Fibroblast of the aortic adventitia (primary cell): ENCODE measurements at regions not wholly inside any gene's neighbourhood (a gene's known extent, or its start where the extent isn't known, plus 50 kb on each side); places are given as distances from the start of the nearest gene placed in this dataset.

Experiments
- DNase-seq: peaks from one replicate; pipeline ENCODE4 v3.0.0-alpha.2; 2010; ENCODE audit warnings: low read depth
- H3K4me3 ChIP-seq: 2 replicates; pipeline ENCODE4 v1.5.1; 2011; ENCODE audit warnings: low read depth, mild to moderate bottlenecking, control low read depth, low read length, moderate library complexity
- TF ChIP-seq, protein P1 (sequence below): IDR thresholded peaks from 2 replicates; pipeline ENCODE4 v1.5.1; 2011; ENCODE audit warnings: mild to moderate bottlenecking, low read length, control low read depth, inconsistent platforms; ENCODE audit not compliant: insufficient read depth

GRCh38 chr13:107250628-107251027 lies 682.7 kb upstream of the ARGLU1 start:
- no peak overlapping the region for H3K4me3 ChIP-seq
- TF ChIP-seq, protein P1, sequence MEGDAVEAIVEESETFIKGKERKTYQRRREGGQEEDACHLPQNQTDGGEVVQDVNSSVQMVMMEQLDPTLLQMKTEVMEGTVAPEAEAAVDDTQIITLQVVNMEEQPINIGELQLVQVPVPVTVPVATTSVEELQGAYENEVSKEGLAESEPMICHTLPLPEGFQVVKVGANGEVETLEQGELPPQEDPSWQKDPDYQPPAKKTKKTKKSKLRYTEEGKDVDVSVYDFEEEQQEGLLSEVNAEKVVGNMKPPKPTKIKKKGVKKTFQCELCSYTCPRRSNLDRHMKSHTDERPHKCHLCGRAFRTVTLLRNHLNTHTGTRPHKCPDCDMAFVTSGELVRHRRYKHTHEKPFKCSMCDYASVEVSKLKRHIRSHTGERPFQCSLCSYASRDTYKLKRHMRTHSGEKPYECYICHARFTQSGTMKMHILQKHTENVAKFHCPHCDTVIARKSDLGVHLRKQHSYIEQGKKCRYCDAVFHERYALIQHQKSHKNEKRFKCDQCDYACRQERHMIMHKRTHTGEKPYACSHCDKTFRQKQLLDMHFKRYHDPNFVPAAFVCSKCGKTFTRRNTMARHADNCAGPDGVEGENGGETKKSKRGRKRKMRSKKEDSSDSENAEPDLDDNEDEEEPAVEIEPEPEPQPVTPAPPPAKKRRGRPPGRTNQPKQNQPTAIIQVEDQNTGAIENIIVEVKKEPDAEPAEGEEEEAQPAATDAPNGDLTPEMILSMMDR, result no peak
- no peak for DNase-seq

- H3K4me3 ChIP-seq, result no peak overlapping the region
- TF ChIP-seq, protein P1, result no peak
- no peak for DNase-seq
These were observed 676.3 kb upstream of the ARGLU1 start for GRCh38 chr13:107244241-107244640.

GRCh38 chr13:107242138-107242537 lies 674.2 kb upstream of the ARGLU1 start:
- TF ChIP-seq, protein P1, result no peak
- no peak for DNase-seq

GRCh38 chr13:107241381-107241780 lies 673.4 kb upstream of the ARGLU1 start:
- H3K4me3 ChIP-seq, result no peak overlapping the region
- no peak for DNase-seq
- TF ChIP-seq, protein P1, result no peak

More at GRCh38 chr13:107242138-107242537, 674.2 kb upstream of the ARGLU1 start:
- no peak overlapping the region for H3K4me3 ChIP-seq

DNA sequence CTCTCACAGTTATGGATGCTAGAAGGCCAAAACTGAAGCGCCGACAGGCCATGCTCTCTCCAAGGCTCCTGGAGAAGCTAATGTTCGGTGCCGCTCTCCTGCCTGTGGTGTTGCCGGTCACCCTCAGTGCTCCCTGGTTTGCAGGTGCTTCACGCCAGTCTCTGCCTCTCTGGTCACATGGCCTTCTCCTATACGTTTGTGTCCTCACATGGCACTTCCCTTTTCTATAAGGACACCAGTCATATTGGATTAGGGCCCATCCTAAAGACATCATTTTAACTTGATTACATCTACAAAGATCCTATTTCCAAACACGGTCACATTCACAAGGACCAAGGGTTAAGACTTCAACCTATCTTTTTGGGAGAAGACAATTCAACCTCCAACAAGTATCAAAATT lies 671.3 kb upstream of the ARGLU1 start:
- no peak for DNase-seq
- H3K4me3 ChIP-seq, result no peak overlapping the region
- TF ChIP-seq, protein P1, result no peak

DNA sequence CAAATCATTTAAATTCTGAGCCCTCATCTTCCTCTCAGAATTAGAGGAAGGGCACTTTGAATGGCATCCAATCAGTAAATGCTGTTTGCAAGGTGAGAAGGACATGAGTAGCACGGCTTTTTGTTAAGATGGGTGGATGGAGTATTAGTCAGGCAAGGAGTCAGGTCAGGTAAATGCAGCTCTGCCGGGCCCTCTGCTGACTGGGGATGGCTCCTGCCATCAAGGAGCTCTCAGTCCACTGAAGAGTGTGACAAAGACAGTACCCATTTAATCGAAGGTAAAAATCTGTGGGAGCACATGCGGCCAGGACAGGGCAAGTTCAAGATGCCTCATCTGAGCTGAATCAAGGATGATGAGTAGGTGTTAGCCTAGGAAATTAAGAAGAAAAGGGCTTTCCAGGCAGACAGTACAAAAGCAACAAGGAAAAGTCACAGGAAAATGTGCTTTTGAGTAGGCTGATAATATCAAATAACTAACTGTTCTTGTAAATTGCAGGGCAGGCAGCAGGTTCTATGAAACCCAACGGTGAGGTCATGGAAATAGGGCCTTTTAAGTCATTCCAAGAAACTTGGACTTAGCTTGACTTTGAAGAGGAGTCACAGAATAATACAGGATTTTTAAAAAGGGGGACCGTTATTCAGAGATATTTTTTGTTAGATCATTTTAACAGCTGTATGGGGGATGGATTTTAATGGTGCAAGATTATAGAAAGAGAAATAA lies 670.5 kb upstream of the ARGLU1 start:
- TF ChIP-seq, protein P1, result no peak
- no peak for DNase-seq
- H3K4me3 ChIP-seq, result no peak overlapping the region
